K562 (cell line): ENCODE measurements at regions not wholly inside any gene's neighbourhood (a gene's known extent, or its start where the extent isn't known, plus 50 kb on each side); places are given as distances from the start of the nearest gene placed in this dataset.
"Not testable (repeated sequence)": the region's sequence is repeated elsewhere in the genome, so short reads cannot be mapped to it uniquely, and the experiment has no call there.

Experiments
- CTCF ChIP-seq, 3 experiments: IDR thresholded peaks in 2 of 3; conservative IDR thresholded peaks in 1 of 3; 2 replicates each; pipeline ENCODE4 v1.5.1; 2011 to 2012; ENCODE audit warnings: low read length in 3 of 3, mild to moderate bottlenecking in 3 of 3, control low read depth in 2 of 3, improper control_type of control experiment in 1 of 3, inconsistent platforms in 1 of 3, low read depth in 1 of 3, mixed read lengths in 1 of 3, moderate library complexity in 1 of 3; ENCODE audit not compliant: insufficient read depth in 2 of 3
- MAX ChIP-seq: sonication (generic); formaldehyde crosslinking; IDR thresholded peaks from 2 replicates; pipeline ENCODE4 v1.9.0; 2022; ENCODE audit warnings: mild to moderate bottlenecking, missing genetic modification reagents
- PKNOX1 ChIP-seq: fragments of 450-650 bp; IDR thresholded peaks from 2 replicates; pipeline ENCODE4 v1.6.1; 2016
- TAF1 ChIP-seq: IDR thresholded peaks from 2 replicates; pipeline ENCODE4 v1.6.1; 2011; ENCODE audit warnings: mild to moderate bottlenecking, low read length, moderate library complexity; ENCODE audit not compliant: insufficient read depth, control insufficient read depth, severe bottlenecking; ENCODE audit errors: extremely low read depth
- ZNF398 ChIP-seq: fragments of 250-450 bp; sonication (Bioruptor Pico); IDR thresholded peaks from 2 replicates; pipeline ENCODE4 v1.8.0; 2021; ENCODE audit warnings: moderate library complexity, mild to moderate bottlenecking, inconsistent platforms

- TF ChIP-seq CTCF (IDR thresholded peaks at IDR 0.05 in 2 of 3, conservative IDR thresholded peaks at IDR 0.05 in 1 of 3; ENCODE audit: insufficient read depth in 2 of 3, low read depth in 1 of 3, low read length in 3 of 3); ZNF398 (CRISPR knock-in tag); PKNOX1; TAF1; MAX (CRISPR knock-in tag): not testable (repeated sequence)
These were observed 170.9 kb downstream of the MAIP1 start for GRCh38 chr2:200126285-200126670.
